ENCODE measurements at regions not wholly inside any gene's neighbourhood (a gene's known extent, or its start where the extent isn't known, plus 50 kb on each side); places are given as distances from the start of the nearest gene placed in this dataset.
"Not testable (repeated sequence)": the region's sequence is repeated elsewhere in the genome, so short reads cannot be mapped to it uniquely, and the experiment has no call there.

DNA sequence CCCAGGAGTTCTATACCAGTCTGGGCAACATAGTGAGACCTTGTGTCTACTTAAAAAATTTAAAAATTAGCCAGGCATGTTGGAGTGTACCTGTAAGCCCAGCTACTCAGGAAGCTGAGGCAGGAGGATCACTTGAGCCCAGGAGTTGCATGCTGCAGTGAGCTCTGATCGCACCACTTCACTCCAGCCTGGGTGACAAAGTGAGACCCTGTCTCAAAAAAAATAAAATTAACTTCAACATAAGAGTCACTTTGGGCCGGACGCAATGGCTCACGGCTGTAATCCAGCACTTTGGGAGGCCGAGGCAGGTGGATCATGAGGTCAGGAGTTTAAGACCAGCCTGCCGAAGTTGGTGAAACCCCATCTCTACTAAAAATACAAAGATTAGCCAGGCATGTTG, 699.1 kb upstream of the AUTS2 start:
- TF ChIP-seq, protein P1, sequence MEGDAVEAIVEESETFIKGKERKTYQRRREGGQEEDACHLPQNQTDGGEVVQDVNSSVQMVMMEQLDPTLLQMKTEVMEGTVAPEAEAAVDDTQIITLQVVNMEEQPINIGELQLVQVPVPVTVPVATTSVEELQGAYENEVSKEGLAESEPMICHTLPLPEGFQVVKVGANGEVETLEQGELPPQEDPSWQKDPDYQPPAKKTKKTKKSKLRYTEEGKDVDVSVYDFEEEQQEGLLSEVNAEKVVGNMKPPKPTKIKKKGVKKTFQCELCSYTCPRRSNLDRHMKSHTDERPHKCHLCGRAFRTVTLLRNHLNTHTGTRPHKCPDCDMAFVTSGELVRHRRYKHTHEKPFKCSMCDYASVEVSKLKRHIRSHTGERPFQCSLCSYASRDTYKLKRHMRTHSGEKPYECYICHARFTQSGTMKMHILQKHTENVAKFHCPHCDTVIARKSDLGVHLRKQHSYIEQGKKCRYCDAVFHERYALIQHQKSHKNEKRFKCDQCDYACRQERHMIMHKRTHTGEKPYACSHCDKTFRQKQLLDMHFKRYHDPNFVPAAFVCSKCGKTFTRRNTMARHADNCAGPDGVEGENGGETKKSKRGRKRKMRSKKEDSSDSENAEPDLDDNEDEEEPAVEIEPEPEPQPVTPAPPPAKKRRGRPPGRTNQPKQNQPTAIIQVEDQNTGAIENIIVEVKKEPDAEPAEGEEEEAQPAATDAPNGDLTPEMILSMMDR (IDR thresholded peaks at IDR 0.05; ENCODE audit: low read depth, low read length, poor library complexity, severe bottlenecking): not testable (repeated sequence)
- TF ChIP-seq EZH2phosphoT487 (IDR thresholded peaks at IDR 0.05; ENCODE audit: borderline replicate concordance, low read length): not testable (repeated sequence)

All from DOHH2 (cell line).